Stimulated activated CD4-positive, alpha-beta T cell treated with anti-CD3 and anti-CD28 coated beads, Interleukin-1b, Interleukin-23, amount 100 ng/mL, for 48 hours (primary cell): ENCODE measurements at regions not wholly inside any gene's neighbourhood (a gene's known extent, or its start where the extent isn't known, plus 50 kb on each side); places are given as distances from the start of the nearest gene placed in this dataset.
A peak's percentile ranks its signal among the peaks of the same experiment; 100 is the strongest.

ENCODE experiments used
- DNase-seq: peaks from one replicate; pipeline ENCODE4 v3.0.0-alpha.2; 2020

DNA sequence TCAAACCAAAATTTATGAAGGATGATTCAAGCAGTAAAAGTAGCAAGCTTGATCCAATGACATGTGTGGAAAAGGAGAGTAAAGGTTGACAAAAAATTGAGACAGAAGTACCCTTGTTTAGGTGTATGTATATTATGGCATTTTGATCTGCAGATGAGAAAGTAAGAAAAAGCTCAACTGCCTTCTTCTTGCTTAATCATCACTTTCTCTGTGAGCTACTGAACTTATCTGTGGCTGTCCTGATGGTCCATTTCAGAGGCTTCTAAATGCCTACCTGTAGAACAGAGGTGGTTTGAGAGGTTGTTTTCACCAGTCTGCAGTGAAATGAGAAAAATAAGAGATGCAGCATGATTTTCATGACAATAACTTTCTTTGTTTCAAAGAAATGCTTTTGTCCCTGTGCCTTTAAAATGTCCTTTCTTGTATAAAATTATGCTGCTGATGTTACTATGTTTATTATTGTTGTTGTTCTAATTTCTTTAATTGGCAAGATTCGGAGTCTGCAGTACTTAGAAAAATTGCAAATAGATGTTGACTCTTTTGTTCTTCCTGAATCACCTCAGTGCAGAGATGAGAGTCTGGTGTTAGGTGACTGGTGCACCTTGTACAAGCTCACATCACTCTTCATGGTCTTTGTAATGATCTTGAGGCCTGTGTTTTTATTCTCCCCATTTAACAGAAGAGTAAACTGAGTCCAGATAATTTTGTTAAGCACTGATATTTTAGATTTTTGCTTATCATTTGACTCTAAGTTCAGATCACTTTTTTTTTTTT is 821.9 kb downstream of the VRK1 start:
- no peak for DNase-seq

- DNase-seq: no peak
Measured at GRCh38 chr14:97620066-97620465, 822.9 kb downstream of the VRK1 start.

- DNase-seq: no peak
Measured at GRCh38 chr14:97624985-97625384, 827.8 kb downstream of the VRK1 start.

DNA sequence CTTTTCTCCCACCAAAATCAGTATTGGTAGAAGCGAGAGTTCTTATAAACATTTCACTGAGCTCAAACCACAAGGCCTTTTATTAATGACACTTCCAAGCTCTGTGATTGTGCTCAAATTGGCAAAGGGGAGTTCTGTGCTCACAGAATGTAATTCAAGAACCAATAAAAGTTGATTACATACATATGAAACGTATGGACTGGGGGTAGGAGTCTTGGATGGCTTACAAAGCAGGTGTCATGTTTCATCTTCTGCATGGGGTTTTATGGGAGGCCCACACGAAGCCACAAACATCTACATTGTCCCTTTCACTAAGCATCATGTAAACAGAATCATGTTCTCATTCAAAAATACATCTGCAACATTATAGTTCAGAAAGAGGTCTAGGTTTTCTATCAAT is 828.3 kb downstream of the VRK1 start:
- DNase-seq: no peak

DNA sequence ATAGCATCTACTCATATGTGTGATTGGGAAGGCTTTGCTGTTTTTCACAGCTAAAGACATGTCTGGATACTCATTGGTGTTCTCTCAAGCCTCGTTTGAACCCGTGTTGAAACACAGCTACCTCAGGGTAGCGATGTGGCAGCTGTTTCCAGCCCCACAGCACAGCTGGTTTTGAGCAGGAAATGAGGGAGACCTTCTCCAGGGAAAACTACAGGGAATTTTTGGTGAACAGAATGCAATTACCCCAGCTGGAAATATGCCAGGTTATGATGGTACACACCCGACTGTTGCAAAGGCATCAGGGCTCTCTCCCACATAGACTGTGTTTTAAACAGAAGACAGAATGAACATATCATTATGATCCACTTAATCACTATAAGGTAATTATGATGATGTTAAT is 828.9 kb downstream of the VRK1 start:
- no peak for DNase-seq

DNA sequence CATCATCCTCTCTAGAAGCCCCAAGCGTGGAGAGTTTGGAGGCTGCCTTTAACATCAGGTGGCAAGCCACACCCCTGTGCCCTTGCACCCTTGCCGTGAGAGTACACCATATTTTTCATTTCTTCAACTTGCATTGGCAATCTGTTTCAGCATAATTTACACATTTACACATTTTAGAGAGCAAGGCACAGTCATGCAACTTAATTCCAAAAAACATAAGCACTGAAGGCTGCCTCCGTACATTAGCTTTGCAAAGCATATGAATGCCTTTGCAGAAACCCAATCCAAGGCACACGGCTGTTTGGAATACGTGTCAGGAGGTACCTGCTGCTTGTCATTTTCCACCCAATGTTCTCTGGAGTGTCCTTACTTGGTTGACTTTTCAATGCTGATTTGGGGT is 833.1 kb downstream of the VRK1 start:
- DNase-seq: no peak

DNA sequence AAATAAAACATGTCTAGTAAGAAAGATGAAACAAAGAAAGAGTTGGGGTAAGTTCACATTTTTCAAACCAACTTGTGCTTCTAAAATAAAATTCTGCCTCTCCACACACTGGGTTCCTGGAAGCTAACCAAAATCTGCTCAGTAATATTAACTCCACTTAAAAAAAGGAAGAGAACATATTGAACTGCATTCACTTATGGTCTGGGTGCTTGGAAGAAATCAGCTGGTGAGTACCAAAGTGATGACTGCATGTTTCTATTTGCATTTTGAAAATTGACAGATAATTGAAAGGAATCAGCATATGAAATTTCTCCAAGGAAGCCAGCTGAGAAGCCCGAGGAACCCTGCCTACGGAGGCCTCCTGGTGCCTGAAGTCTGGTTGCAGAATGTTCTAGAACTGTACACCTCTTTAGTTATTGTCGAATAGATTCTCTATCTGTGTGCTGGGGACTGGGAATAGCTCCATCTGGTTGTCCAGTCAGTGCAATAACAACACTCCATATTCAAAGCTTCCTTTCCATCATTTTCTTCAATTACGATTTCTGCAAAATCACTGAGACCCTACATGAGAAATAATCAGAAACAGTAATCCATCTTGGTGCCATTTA is 836.1 kb downstream of the VRK1 start:
- no peak for DNase-seq

DNA sequence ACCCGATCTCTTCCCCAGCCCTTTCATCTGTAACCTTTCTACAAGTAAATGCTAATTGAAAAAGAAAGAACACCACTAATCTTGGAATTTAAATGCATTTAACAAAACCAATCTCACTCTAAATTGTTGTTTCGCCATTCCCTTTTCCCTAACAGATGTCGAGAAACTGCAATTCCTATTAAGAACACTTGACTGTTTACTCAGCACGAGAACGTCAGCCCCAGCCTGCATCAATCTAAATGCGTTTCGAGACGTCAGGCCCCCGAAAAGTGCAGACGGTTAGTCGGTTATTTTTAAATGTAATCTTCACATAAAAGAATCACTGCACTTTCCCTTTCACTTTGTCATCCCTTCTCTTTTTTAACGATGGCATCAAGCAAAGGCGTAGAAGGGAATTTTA is 837.6 kb downstream of the VRK1 start:
- DNase-seq: peak; percentile 30

GRCh38 chr14:97638864-97639263 is 841.7 kb downstream of the VRK1 start:
- DNase-seq: no peak

- DNase-seq: no peak
Measured at GRCh38 chr14:97640031-97640430, 842.8 kb downstream of the VRK1 start.

GRCh38 chr14:97641827-97642226 is 844.6 kb downstream of the VRK1 start:
- DNase-seq: no peak

GRCh38 chr14:97642631-97643030 is 845.4 kb downstream of the VRK1 start:
- no peak for DNase-seq

- no peak for DNase-seq
Measured at GRCh38 chr14:97644365-97644764, 847.2 kb downstream of the VRK1 start.

DNA sequence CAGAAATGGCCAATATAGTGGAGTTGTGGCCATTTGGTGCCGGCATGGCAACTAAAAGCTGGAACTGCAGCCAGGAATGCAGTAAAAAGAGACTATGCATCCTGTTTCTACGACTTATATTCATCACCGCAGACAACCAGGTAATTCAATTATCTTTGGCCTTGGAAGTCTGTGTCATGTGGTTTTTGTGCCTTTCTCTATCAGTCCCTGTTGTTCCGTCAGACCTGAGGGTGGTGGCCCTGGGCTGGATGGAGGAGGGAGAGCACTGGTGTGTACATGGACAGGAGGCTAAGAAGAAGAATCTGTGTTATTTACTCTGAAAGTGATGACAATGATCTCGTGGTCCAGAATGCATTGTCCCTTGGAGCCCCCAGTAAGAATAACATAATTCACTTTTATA is 852.6 kb downstream of the VRK1 start:
- no peak for DNase-seq

GRCh38 chr14:97655169-97655948 is 858.2 kb downstream of the VRK1 start:
- no peak for DNase-seq

- DNase-seq: no peak
Measured at GRCh38 chr14:97657609-97658008, 860.4 kb downstream of the VRK1 start.

- no peak for DNase-seq
Measured at GRCh38 chr14:97687944-97688630, 890.9 kb downstream of the VRK1 start.

GRCh38 chr14:97688631-97689336 is 891.6 kb downstream of the VRK1 start:
- no peak for DNase-seq

GRCh38 chr14:97692084-97692483 is 894.9 kb downstream of the VRK1 start:
- DNase-seq: no peak

GRCh38 chr14:97695456-97695981 is 898.3 kb downstream of the VRK1 start:
- DNase-seq: no peak

- no peak for DNase-seq
Measured at GRCh38 chr14:97697772-97698171, 900.6 kb downstream of the VRK1 start.

GRCh38 chr14:97699026-97699425 is 901.8 kb downstream of the VRK1 start:
- no peak for DNase-seq
